Mononuclear cell (primary cell): ENCODE measurements at regions not wholly inside any gene's neighbourhood (a gene's known extent, or its start where the extent isn't known, plus 50 kb on each side); places are given as distances from the start of the nearest gene placed in this dataset.

Source experiments
- H3K27me3 ChIP-seq: 2 replicates; pipeline ENCODE4 v1.6.0; 2011; ENCODE audit warnings: low read length, control low read depth; ENCODE audit not compliant: insufficient read depth
- H3K4me1 ChIP-seq: 2 replicates; pipeline ENCODE4 v1.5.1; 2011; ENCODE audit warnings: mild to moderate bottlenecking, low read length, control low read depth; ENCODE audit not compliant: insufficient read depth
- H3K4me3 ChIP-seq: 2 replicates; pipeline ENCODE4 v1.5.1; 2011; ENCODE audit warnings: mild to moderate bottlenecking, low read length, moderate library complexity
- H3K9me3 ChIP-seq: 2 replicates; pipeline ENCODE4 v1.5.1; 2011; ENCODE audit warnings: low read depth, mild to moderate bottlenecking, control low read depth, low read length

DNA sequence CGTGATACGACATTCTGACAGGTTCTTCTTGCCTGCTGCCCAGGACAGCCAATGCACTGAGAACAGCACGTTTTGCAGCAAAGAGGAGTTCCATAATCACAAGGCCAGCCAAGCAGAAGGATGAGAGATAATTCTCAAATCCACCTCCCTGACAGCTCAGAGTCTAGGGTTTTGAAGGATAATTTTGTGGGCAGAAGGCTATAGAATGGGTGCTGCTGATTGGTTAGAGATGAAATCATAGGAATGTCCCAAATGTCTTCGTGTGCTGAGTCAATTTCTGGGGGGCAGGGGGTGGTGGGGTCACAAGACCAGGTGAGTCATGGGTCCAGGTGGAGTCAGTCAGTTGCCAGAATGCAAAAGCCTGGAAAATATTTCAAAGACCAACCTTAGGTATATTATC is 175.5 kb upstream of the SLC30A5 start:
- Histone ChIP-seq H3K4me3 (no peak overlapping the region), H3K4me1 (no peaks in the 10 kb centered on the region), H3K27me3 (no peaks in the 10 kb centered on the region), H3K9me3 (no peaks in the 10 kb centered on the region)

- H3K4me1 ChIP-seq = no peaks in the 10 kb centered on the region
- H3K9me3 ChIP-seq = no peaks in the 10 kb centered on the region
- H3K4me3 ChIP-seq = no peak overlapping the region
- no peaks in the 10 kb centered on the region for H3K27me3 ChIP-seq
Measured at GRCh38 chr5:68919988-68920490, 173.8 kb upstream of the SLC30A5 start.

GRCh38 chr5:68920888-68921287 is 172.9 kb upstream of the SLC30A5 start:
- H3K4me3 ChIP-seq = no peak overlapping the region
- H3K4me1 ChIP-seq = no peaks in the 10 kb centered on the region
- H3K27me3 ChIP-seq = no peaks in the 10 kb centered on the region
- H3K9me3 ChIP-seq = no peaks in the 10 kb centered on the region

DNA sequence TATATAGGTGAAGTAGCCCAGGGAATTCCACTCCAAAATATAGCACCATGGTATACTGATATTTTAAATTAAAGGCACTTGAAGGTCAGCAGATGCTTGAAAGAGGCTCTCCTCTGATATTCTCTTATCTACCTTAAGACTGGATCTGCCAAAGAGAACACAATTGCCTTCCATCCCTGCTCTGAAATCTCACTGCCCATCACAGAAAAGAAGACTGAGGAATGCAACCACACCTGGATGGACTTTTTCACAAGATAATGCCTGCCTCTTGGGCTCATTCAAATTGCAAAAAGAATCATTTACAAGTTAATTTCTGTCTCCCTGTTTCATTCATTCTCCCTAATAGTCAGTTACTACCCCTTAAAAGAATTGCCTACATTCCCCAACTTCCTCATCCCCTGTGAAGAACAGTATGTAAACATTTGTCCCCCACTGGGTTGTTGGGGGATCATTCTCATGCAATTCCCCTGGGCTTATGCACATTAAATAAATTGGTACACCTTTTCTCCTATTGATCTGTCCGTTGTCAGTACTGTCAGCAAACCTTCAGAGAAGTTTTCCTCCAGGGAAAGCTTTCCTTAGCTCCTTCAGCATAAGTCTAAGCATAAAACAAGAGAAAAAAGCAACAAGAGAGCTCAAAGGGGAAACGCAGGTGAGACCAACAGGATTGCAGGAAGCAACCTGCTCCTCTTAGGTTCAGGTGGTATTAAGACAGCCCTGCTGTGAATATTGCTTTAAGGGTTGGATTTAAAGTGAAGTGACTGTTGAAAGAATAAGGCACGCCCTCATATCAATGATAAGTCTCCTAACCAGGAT is 171.4 kb upstream of the SLC30A5 start:
- no peaks in the 10 kb centered on the region for H3K4me1 ChIP-seq
- no peaks in the 10 kb centered on the region for H3K9me3 ChIP-seq
- no peaks in the 10 kb centered on the region for H3K27me3 ChIP-seq
- H3K4me3 ChIP-seq = no peak overlapping the region

GRCh38 chr5:68924481-68925145 is 169.2 kb upstream of the SLC30A5 start:
- H3K4me1 ChIP-seq = no peaks in the 10 kb centered on the region
- no peak overlapping the region for H3K4me3 ChIP-seq
- no peaks in the 10 kb centered on the region for H3K9me3 ChIP-seq
- no peaks in the 10 kb centered on the region for H3K27me3 ChIP-seq

DNA sequence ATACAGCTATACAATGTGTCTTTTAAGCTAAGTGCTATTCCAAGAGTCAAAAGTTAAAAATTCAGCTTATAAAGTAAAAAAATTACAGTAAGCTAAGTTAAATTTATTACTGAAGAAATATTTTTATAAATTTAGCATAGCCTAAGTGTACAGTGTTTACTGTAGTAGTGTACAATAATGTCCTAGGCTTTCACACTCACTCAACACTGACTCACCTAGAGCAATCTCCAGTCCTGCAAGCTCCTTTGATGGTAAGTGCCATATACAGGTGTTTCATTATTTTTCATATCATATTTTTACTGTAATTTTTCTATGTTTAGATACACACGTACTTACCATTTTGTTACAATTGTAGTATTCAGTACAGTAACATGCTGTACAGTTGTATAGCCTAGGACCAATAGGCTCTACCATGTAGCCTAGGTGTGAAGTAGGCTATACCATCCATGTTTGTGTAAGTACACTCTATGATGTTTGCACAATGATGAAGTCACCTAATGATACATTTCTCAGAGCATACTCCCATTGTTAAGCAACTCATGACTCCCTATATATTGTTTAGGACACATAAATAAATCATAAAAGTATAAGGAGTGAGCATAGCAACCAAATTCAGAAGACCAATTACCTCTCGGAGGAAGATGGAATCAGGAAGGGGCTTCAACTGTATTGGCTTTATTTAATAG is 165.1 kb upstream of the SLC30A5 start:
- no peak overlapping the region for H3K4me3 ChIP-seq
- H3K27me3 ChIP-seq = no peaks in the 10 kb centered on the region
- no peaks in the 10 kb centered on the region for H3K4me1 ChIP-seq
- H3K9me3 ChIP-seq = peaks cover 12% of the 10 kb centered on the region

GRCh38 chr5:68930139-68930538 is 163.7 kb upstream of the SLC30A5 start:
- H3K4me3 ChIP-seq = no peak overlapping the region
- H3K27me3 ChIP-seq = no peaks in the 10 kb centered on the region

GRCh38 chr5:68932830-68933434 is 160.9 kb upstream of the SLC30A5 start:
- H3K4me3 ChIP-seq = no peak overlapping the region
- peaks cover 12% of the 10 kb centered on the region for H3K9me3 ChIP-seq
- H3K4me1 ChIP-seq = no peaks in the 10 kb centered on the region
- no peaks in the 10 kb centered on the region for H3K27me3 ChIP-seq

More at GRCh38 chr5:68930139-68930538, 163.7 kb upstream of the SLC30A5 start:
- no peaks in the 10 kb centered on the region for H3K4me1 ChIP-seq
- peaks cover 12% of the 10 kb centered on the region for H3K9me3 ChIP-seq

- H3K4me3 ChIP-seq = no peak overlapping the region
- no peaks in the 10 kb centered on the region for H3K4me1 ChIP-seq
- no peaks in the 10 kb centered on the region for H3K27me3 ChIP-seq
- H3K9me3 ChIP-seq = no peaks in the 10 kb centered on the region
Measured at GRCh38 chr5:68942169-68942568, 151.6 kb upstream of the SLC30A5 start.

GRCh38 chr5:68946728-68947127 is 147.1 kb upstream of the SLC30A5 start:
- Histone ChIP-seq H3K4me3 (no peak overlapping the region), H3K4me1 (no peaks in the 10 kb centered on the region), H3K27me3 (no peaks in the 10 kb centered on the region), H3K9me3 (no peaks in the 10 kb centered on the region)

DNA sequence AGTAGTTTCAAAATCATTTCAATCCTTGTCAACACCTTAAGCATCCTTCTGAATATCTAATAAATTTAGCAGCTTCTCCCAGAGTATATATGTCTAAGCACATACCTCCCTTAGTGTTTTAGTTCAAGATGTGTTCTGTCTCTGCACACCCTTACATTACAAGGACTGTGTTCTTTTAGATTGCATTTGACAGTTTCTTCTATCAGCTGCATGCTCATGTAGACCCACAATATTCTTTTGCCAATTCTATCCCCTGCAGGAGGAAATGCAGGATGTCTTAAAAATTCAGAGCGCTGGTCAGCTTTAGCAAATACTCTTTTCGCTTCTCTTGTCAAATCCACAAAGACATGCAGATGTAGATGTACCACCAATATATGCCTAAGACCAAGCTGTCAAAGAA is 145.8 kb upstream of the SLC30A5 start:
- H3K4me3 ChIP-seq = no peak overlapping the region
- H3K9me3 ChIP-seq = no peaks in the 10 kb centered on the region
- no peaks in the 10 kb centered on the region for H3K27me3 ChIP-seq
- H3K4me1 ChIP-seq = no peaks in the 10 kb centered on the region

DNA sequence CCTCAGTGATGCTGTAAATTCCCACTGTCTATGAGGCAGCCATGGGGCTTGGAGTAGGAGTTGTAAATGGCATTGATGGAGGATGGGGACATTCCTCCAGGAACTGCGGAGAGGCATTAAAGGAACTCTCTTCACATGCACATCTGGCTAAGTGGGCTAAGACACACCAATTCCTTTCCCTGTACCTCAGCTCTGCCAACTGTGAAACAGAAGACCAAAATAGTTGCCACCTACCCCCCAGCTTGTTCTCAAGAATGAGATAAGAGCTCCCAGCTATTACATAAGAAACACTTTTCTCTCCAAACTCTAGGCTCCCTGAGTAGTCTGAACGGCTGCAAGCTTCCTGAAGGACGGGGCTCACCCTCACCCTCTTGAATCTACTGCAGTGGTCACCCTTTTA is 144.6 kb upstream of the SLC30A5 start:
- H3K9me3 ChIP-seq = no peaks in the 10 kb centered on the region
- no peaks in the 10 kb centered on the region for H3K4me1 ChIP-seq
- H3K4me3 ChIP-seq = no peak overlapping the region
- H3K27me3 ChIP-seq = no peaks in the 10 kb centered on the region

DNA sequence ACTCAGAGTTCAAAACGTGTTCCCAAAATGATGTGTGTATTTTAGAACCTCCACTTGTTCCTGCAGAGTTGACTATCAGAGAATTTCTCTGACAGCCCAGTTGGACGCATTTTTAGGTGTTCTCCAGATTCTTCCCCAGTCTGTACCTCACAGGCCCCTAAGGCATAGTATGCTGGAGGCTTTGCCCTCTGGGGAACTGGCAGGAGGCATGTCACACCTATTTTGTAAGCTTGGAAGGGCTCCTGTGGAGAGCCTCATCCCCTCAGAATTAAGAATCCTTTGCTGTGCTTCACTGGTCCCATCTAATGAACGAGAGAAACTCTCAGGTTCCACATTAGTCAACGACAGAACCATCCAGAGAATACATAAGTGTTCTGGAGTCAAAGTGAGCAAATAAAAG is 144.1 kb upstream of the SLC30A5 start:
- H3K4me1 ChIP-seq = no peaks in the 10 kb centered on the region
- H3K27me3 ChIP-seq = no peaks in the 10 kb centered on the region
- H3K9me3 ChIP-seq = no peaks in the 10 kb centered on the region
- H3K4me3 ChIP-seq = no peak overlapping the region

DNA sequence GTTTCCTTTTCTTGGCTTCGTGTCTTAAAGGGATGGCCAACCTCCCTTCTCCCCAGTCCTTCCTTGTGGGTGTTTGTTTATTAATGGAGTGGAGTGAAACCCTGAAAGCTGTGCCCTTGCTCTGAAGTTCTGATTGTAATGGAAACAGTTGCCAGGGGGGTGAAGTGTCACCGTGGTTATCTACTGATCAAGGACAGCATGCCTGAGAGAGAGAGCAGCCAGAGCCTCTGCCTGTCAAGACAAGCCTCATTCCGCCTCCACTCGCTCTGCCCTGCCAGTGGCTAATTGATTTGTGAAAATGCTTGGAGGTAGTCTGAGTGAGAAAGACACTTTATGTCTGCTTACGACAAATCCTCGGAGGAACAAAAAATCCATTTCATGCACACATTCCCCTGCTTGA is 143.7 kb upstream of the SLC30A5 start:
- Histone ChIP-seq H3K9me3 (no peaks in the 10 kb centered on the region), H3K4me3 (no peak overlapping the region)

DNA sequence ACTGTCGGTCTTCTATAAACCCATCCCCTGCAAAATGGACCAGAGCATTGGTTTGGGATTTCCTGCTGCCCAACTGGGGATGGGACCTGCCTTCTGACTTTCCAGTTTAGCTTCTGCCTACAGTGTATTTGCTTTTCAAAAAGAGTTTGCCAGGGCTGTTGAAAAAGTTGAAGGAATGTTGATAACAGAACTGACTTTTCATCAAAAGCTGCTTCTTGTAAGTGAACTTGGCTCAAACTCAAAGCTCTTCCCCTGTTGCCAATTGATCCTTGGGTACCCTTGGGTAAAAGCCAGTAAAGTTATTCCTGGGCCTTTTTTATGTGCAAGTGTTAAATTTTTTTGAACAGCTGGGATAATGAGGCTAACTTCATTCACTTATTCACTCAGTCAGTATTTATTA is 142.9 kb upstream of the SLC30A5 start:
- Histone ChIP-seq H3K4me1 (no peaks in the 10 kb centered on the region), H3K27me3 (no peaks in the 10 kb centered on the region), H3K9me3 (no peaks in the 10 kb centered on the region), H3K4me3 (no peak overlapping the region)

More for the DNA sequence above, 143.7 kb upstream of the SLC30A5 start:
- no peaks in the 10 kb centered on the region for H3K4me1 ChIP-seq
- no peaks in the 10 kb centered on the region for H3K27me3 ChIP-seq
